Caco-2 (cell line): ENCODE measurements at regions not wholly inside any gene's neighbourhood (a gene's known extent, or its start where the extent isn't known, plus 50 kb on each side); places are given as distances from the start of the nearest gene placed in this dataset.

Source experiments
- BruUV-seq: library from RNA; stranded (reverse); fragments of 400-500 nt; replicated peaks from 2 replicates; lab custom pipeline; 2021; lab: Mats Ljungman, UMichigan
- CTCF ChIA-PET: fragments of 300-600 bp; sonication (Branson Sonifier 250); formaldehyde crosslinking; loops from one replicate; lab custom pipeline; 2022; ENCODE audit warnings: antibody characterized with exemption; lab: Charles Lee
- POLR2A ChIA-PET: fragments of 300-600 bp; sonication (Branson Sonifier 250); formaldehyde crosslinking; loops from one replicate; lab custom pipeline; 2022; ENCODE audit warnings: antibody characterized with exemption; lab: Charles Lee
- DNase-seq, 2 experiments: peaks; one replicate each; pipeline versions ENCODE4 v3.0.0 to v3.0.0-alpha.2; 2020 to 2022
- H3K27me3 ChIP-seq: replicated peaks from 2 replicates; pipeline ENCODE4 v1.6.0; 2011; ENCODE audit warnings: low read length; ENCODE audit not compliant: control insufficient read depth, insufficient read depth
- H3K36me3 ChIP-seq: 2 replicates; pipeline ENCODE4 v1.5.1; 2011; ENCODE audit warnings: low read length; ENCODE audit not compliant: control insufficient read depth, insufficient read depth
- H3K4me1 ChIP-seq: fragments of 250-450 bp; sonication (Bioruptor Pico); 2 replicates; pipeline ENCODE4 v1.5.1; 2020; ENCODE audit warnings: mild to moderate bottlenecking
- H3K4me3 ChIP-seq: 2 replicates; pipeline ENCODE4 v1.5.1; 2011; ENCODE audit warnings: low read depth, mild to moderate bottlenecking, control low read depth, low read length
- H3K9me3 ChIP-seq: fragments of 250-450 bp; sonication (Bioruptor Pico); 2 replicates; pipeline ENCODE4 v1.5.1; 2020; ENCODE audit warnings: mild to moderate bottlenecking, moderate library complexity
- H3K27ac Mint-ChIP-seq: one replicate; pipeline ENCODE4 v1.8.0; 2022; ENCODE audit warnings: mixed read lengths; ENCODE audit not compliant: unreplicated experiment
- H3K27me3 Mint-ChIP-seq: one replicate; pipeline ENCODE4 v1.8.0; 2022; ENCODE audit warnings: mixed read lengths; ENCODE audit not compliant: insufficient read depth, unreplicated experiment
- H3K36me3 Mint-ChIP-seq: one replicate; pipeline ENCODE4 v1.8.0; 2022; ENCODE audit warnings: mild to moderate bottlenecking, mixed read lengths; ENCODE audit not compliant: insufficient read depth, unreplicated experiment
- H3K4me1 Mint-ChIP-seq: one replicate; pipeline ENCODE4 v1.8.0; 2022; ENCODE audit warnings: low read depth, mixed read lengths; ENCODE audit not compliant: unreplicated experiment
- H3K4me3 Mint-ChIP-seq: one replicate; pipeline ENCODE4 v1.8.0; 2022; ENCODE audit warnings: mild to moderate bottlenecking, moderate library complexity, mixed read lengths; ENCODE audit not compliant: unreplicated experiment
- H3K9me3 Mint-ChIP-seq: one replicate; pipeline ENCODE4 v1.8.0; 2022; ENCODE audit warnings: mixed read lengths; ENCODE audit not compliant: unreplicated experiment
- intact Hi-C: fragments of 100-400 bp; cut with micrococcal nuclease; formaldehyde crosslinking; loops from one replicate; pipeline ENCODE4 v1.10.0; 2022; ENCODE audit not compliant: unreplicated experiment
- TF ChIP-seq, protein P1 (sequence below), 2 experiments: fragments of 200-600 bp in 1 of 2; IDR thresholded peaks; 1 replicate in 1 of 2; 2 replicates in 1 of 2; pipeline versions ENCODE4 v1.5.1 to v1.8.0; 2011 to 2022; ENCODE audit warnings: antibody characterized with exemption in 1 of 2, control low read depth in 1 of 2, inconsistent platforms in 1 of 2, low read depth in 1 of 2, low read length in 1 of 2, mild to moderate bottlenecking in 1 of 2, moderate library complexity in 1 of 2; ENCODE audit not compliant: insufficient read depth in 1 of 2, severe bottlenecking in 1 of 2, unreplicated experiment in 1 of 2

DNA sequence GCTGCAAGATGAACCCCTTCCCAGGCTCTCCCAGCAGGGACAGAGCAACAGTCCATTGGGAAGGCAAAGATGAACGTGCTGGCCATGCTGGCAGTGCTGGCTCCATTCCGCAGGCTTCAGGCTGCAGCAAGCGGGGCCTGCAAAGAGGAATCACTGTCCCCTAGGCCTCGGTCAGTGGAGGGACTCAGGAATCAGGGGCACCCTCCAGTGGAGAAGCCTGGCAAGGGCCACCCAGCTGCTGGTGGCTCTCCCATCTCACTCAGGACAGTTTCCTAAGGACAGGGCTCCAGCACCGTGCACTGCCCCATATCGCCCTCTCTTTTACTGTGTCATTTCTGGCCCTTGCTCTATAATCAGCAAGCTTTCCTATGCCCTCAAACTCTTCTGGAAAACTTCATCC is 498.6 kb downstream of the EFNB2 start:
- CTCF ChIA-PET = interaction anchor here (0.5 kb wide), 1 partner anchor 48 kb away, joined by 4 read pairs; no protein-coding TSS in a partner anchor

GRCh38 chr13:106034201-106034600 is 501.3 kb downstream of the EFNB2 start:
- CTCF ChIA-PET = no interaction called here
- Histone ChIP-seq H3K4me1 (no peaks in the 10 kb centered on the region), H3K9me3 (no peaks in the 10 kb centered on the region), H3K36me3 (no peaks in the 10 kb centered on the region), H3K4me3 (no peak overlapping the region), H3K27me3 (no peaks in the 10 kb centered on the region)
- Mint-ChIP-seq H3K27ac (no peak overlapping the region), H3K9me3 (no peaks in the 10 kb centered on the region), H3K4me3 (no peak overlapping the region), H3K27me3 (no peaks in the 10 kb centered on the region), H3K36me3 (no peaks in the 10 kb centered on the region), H3K4me1 (no peaks in the 10 kb centered on the region)
- no TSS peak for BruUV-seq
- DNase-seq = no peak
- intact Hi-C loops = no loop called here
- POLR2A ChIA-PET = no interaction called here
- TF ChIP-seq, protein P1, sequence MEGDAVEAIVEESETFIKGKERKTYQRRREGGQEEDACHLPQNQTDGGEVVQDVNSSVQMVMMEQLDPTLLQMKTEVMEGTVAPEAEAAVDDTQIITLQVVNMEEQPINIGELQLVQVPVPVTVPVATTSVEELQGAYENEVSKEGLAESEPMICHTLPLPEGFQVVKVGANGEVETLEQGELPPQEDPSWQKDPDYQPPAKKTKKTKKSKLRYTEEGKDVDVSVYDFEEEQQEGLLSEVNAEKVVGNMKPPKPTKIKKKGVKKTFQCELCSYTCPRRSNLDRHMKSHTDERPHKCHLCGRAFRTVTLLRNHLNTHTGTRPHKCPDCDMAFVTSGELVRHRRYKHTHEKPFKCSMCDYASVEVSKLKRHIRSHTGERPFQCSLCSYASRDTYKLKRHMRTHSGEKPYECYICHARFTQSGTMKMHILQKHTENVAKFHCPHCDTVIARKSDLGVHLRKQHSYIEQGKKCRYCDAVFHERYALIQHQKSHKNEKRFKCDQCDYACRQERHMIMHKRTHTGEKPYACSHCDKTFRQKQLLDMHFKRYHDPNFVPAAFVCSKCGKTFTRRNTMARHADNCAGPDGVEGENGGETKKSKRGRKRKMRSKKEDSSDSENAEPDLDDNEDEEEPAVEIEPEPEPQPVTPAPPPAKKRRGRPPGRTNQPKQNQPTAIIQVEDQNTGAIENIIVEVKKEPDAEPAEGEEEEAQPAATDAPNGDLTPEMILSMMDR (IDR thresholded peaks at IDR 0.05; ENCODE audit: insufficient read depth in 1 of 2, low read depth in 1 of 2, low read length in 1 of 2, severe bottlenecking in 1 of 2, unreplicated experiment in 1 of 2) = no peak

More for the DNA sequence above, 498.6 kb downstream of the EFNB2 start:
- no peaks in the 10 kb centered on the region for H3K36me3 ChIP-seq
- Mint-ChIP-seq H3K27ac (no peak overlapping the region), H3K4me1 (no peaks in the 10 kb centered on the region), H3K4me3 (no peak overlapping the region), H3K27me3 (no peaks in the 10 kb centered on the region), H3K36me3 (no peaks in the 10 kb centered on the region), H3K9me3 (no peaks in the 10 kb centered on the region)
- POLR2A ChIA-PET = no interaction called here
- H3K9me3 ChIP-seq = no peaks in the 10 kb centered on the region
- no peaks in the 10 kb centered on the region for H3K4me1 ChIP-seq
- intact Hi-C loops = no loop called here
- no peak for DNase-seq
- BruUV-seq = no TSS peak
- no peak overlapping the region for H3K4me3 ChIP-seq
- TF ChIP-seq, protein P1 (IDR thresholded peaks at IDR 0.05; ENCODE audit: insufficient read depth in 1 of 2, low read depth in 1 of 2, low read length in 1 of 2, severe bottlenecking in 1 of 2, unreplicated experiment in 1 of 2) = no peak
- H3K27me3 ChIP-seq = no peaks in the 10 kb centered on the region

DNA sequence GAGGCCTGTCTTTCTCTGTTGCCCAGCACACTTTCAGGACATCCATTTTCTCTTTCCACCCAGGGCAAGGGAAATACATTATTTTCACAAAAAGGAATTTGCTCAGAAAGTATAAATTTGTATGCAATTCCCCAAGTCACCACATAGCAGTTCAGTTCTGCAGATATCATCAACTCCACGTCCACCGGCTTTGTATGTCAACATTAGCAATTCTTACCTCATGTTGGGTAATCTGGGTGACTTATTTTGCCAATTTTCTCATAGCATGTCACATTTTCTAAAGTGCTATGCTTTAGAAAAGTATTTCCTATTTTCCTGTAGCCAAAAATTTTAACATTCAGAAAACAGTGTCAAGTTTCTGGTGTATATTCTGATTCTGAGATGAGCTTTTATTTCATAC is 501.8 kb downstream of the EFNB2 start:
- H3K9me3 Mint-ChIP-seq = no peaks in the 10 kb centered on the region
- H3K36me3 Mint-ChIP-seq = no peaks in the 10 kb centered on the region
- no peaks in the 10 kb centered on the region for H3K36me3 ChIP-seq
- H3K4me3 ChIP-seq = no peak overlapping the region
- H3K4me1 ChIP-seq = no peaks in the 10 kb centered on the region
- BruUV-seq = no TSS peak
- H3K4me3 Mint-ChIP-seq = no peak overlapping the region
- ChIA-PET POLR2A (no interaction called here), CTCF (no interaction called here)
- H3K4me1 Mint-ChIP-seq = no peaks in the 10 kb centered on the region
- no peaks in the 10 kb centered on the region for H3K27me3 ChIP-seq
- TF ChIP-seq, protein P1 (IDR thresholded peaks at IDR 0.05; ENCODE audit: insufficient read depth in 1 of 2, low read depth in 1 of 2, low read length in 1 of 2, severe bottlenecking in 1 of 2, unreplicated experiment in 1 of 2) = peak in 1 of 2 experiments; percentile 36
- peak in 1 of 2 experiments; percentile 23 for DNase-seq
- intact Hi-C loops = no loop called here
- H3K27me3 Mint-ChIP-seq = no peaks in the 10 kb centered on the region
- H3K9me3 ChIP-seq = no peaks in the 10 kb centered on the region
- no peak overlapping the region for H3K27ac Mint-ChIP-seq
